CD4-positive, alpha-beta memory T cell (primary cell): ENCODE measurements at regions not wholly inside any gene's neighbourhood (a gene's known extent, or its start where the extent isn't known, plus 50 kb on each side); places are given as distances from the start of the nearest gene placed in this dataset.

ENCODE experiments used
- CTCF ChIA-PET: fragments of 350-600 bp; sonication (Branson Sonifier 250); formaldehyde crosslinking; loops from one replicate; lab custom pipeline; 2021; ENCODE audit warnings: inconsistent platforms; ENCODE audit not compliant: partially characterized antibody; lab: Charles Lee
- POLR2A ChIA-PET: fragments of 350-600 bp; sonication (Branson Sonifier 250); formaldehyde crosslinking; loops from one replicate; lab custom pipeline; 2021; ENCODE audit not compliant: partially characterized antibody; lab: Charles Lee
- DNase-seq, 5 donors: peaks; one replicate each; pipeline versions ENCODE4 v3.0.0 to v3.0.0-alpha.2; 2020 to 2022; ENCODE audit warnings: mixed read lengths in 1 of 5
- H3K27ac ChIP-seq: one replicate; pipeline ENCODE4 v1.7.0; 2013; ENCODE audit warnings: low read depth, low read length
- H3K27me3 ChIP-seq: 2 replicates; pipeline ENCODE4 v1.7.0; 2013; ENCODE audit warnings: mild to moderate bottlenecking, low read length, moderate library complexity; ENCODE audit not compliant: insufficient read depth
- H3K36me3 ChIP-seq: 2 replicates; pipeline ENCODE4 v1.7.0; 2013; ENCODE audit warnings: mild to moderate bottlenecking, low read length, moderate library complexity; ENCODE audit not compliant: insufficient read depth
- H3K4me1 ChIP-seq: 2 replicates; pipeline ENCODE4 v1.7.0; 2013; ENCODE audit warnings: mild to moderate bottlenecking, low read length, moderate library complexity; ENCODE audit not compliant: insufficient read depth
- H3K4me3 ChIP-seq, 2 donors: one replicate each; pipeline ENCODE4 v1.7.0; 2013; ENCODE audit warnings: low read length in 2 of 2, mild to moderate bottlenecking in 1 of 2
- H3K9me3 ChIP-seq, 2 donors: one replicate each; pipeline ENCODE4 v1.7.0; 2013; ENCODE audit warnings: low read length in 2 of 2, control low read depth in 1 of 2; ENCODE audit not compliant: control insufficient read depth in 1 of 2
- H3K27ac Mint-ChIP-seq, 7 donors: one replicate each; pipeline ENCODE4 v1.8.0; 2020 to 2021; ENCODE audit warnings: mixed read lengths in 7 of 7, mild to moderate bottlenecking in 6 of 7, inconsistent platforms in 3 of 7, moderate library complexity in 3 of 7
- H3K27me3 Mint-ChIP-seq, 2 donors: one replicate each; pipeline ENCODE4 v1.8.0; 2020 to 2021; ENCODE audit warnings: mixed read lengths in 2 of 2
- H3K36me3 Mint-ChIP-seq, 2 donors: one replicate each; pipeline ENCODE4 v1.8.0; 2020 to 2021; ENCODE audit warnings: mixed read lengths in 2 of 2, inconsistent platforms in 1 of 2, mild to moderate bottlenecking in 1 of 2
- H3K4me1 Mint-ChIP-seq, 4 donors: one replicate each; pipeline ENCODE4 v1.8.0; 2020 to 2021; ENCODE audit warnings: mixed read lengths in 4 of 4, mild to moderate bottlenecking in 1 of 4
- H3K4me3 Mint-ChIP-seq, 8 donors: one replicate each; pipeline ENCODE4 v1.8.0; 2020 to 2021; ENCODE audit warnings: mixed read lengths in 8 of 8, mild to moderate bottlenecking in 7 of 8, moderate library complexity in 6 of 8, inconsistent platforms in 3 of 8
- H3K9me3 Mint-ChIP-seq, 8 donors: one replicate each; pipeline ENCODE4 v1.8.0; 2020 to 2021; ENCODE audit warnings: mixed read lengths in 8 of 8, mild to moderate bottlenecking in 5 of 8, inconsistent platforms in 3 of 8, moderate library complexity in 1 of 8
- intact Hi-C: fragments of 100-400 bp; cut with micrococcal nuclease; formaldehyde crosslinking; loops from one replicate; pipeline ENCODE4 v1.15.1; 2023

DNA sequence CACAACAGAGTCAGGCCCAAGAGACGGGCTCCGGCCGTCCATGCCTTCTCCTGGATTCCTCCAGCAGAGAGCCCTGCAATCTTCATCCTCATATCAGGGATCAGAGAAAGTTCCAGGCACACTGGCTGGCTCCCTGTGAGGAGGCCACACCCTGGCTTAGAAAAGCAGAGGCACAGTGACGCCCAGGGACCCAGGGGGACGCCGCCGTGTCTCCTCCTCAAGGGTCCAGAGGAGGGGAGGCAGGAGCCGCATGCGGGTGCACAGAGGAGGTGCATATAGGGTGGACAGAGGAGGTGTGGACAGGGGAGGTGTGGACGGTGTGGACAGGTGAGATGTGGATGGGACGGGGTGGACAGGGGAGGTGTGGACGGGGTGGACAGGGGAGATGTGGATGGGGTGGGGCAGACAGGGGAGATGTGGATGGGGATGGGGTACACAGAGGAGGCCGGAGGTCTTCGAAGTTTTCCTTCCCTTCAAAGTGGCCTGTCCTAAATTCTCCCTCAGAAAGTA, 1521.9 kb downstream of the BRD1 start:
- Mint-ChIP-seq H3K27me3 (no peaks in the 10 kb centered on the region), H3K27ac (no peak overlapping the region), H3K4me3 (no peak overlapping the region), H3K36me3 (no peaks in the 10 kb centered on the region), H3K9me3 (peaks cover 0 to 6% (median under 1%) of the 10 kb centered on the region in 8 donors), H3K4me1 (no peaks in the 10 kb centered on the region)
- Histone ChIP-seq H3K9me3 (no peaks in the 10 kb centered on the region), H3K27me3 (no peaks in the 10 kb centered on the region), H3K27ac (no peak overlapping the region), H3K4me1 (no peaks in the 10 kb centered on the region), H3K36me3 (no peaks in the 10 kb centered on the region), H3K4me3 (no peak overlapping the region)
- ChIA-PET POLR2A (no interaction called here), CTCF (no interaction called here)
- intact Hi-C loops = no loop called here
- no peak for DNase-seq

DNA sequence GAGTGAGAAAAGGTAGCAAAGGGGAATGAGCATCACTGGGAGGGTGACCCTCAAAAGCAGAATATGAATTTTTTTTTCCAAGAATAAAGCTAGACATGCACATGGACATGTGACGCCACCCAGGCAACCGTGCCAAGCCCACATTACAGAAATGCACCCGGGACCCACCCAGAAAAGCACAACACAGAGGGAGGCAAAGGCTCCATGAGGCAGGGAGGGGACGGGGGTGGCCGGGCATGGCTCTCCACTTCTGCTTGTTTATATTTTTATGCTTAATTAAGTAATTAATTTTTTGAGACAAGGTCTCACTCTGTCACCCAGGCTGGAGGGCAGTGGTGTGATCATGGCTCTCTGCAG, 1524.3 kb downstream of the BRD1 start:
- H3K4me1 ChIP-seq = no peaks in the 10 kb centered on the region
- H3K27ac ChIP-seq = no peak overlapping the region
- no peaks in the 10 kb centered on the region for H3K36me3 ChIP-seq
- H3K36me3 Mint-ChIP-seq = no peaks in the 10 kb centered on the region
- H3K27ac Mint-ChIP-seq = no peak overlapping the region
- ChIA-PET POLR2A (no interaction called here), CTCF (no interaction called here)
- no peaks in the 10 kb centered on the region for H3K9me3 ChIP-seq
- no peak overlapping the region for H3K4me3 ChIP-seq
- no peak overlapping the region for H3K4me3 Mint-ChIP-seq
- H3K27me3 ChIP-seq = no peaks in the 10 kb centered on the region
- H3K4me1 Mint-ChIP-seq = no peaks in the 10 kb centered on the region
- H3K9me3 Mint-ChIP-seq = peaks cover 0 to 1% (median 0%) of the 10 kb centered on the region in 8 donors
- intact Hi-C loops = no loop called here
- peaks cover 0 to 4% of the 10 kb centered on the region in 2 donors for H3K27me3 Mint-ChIP-seq
- no peak for DNase-seq

DNA sequence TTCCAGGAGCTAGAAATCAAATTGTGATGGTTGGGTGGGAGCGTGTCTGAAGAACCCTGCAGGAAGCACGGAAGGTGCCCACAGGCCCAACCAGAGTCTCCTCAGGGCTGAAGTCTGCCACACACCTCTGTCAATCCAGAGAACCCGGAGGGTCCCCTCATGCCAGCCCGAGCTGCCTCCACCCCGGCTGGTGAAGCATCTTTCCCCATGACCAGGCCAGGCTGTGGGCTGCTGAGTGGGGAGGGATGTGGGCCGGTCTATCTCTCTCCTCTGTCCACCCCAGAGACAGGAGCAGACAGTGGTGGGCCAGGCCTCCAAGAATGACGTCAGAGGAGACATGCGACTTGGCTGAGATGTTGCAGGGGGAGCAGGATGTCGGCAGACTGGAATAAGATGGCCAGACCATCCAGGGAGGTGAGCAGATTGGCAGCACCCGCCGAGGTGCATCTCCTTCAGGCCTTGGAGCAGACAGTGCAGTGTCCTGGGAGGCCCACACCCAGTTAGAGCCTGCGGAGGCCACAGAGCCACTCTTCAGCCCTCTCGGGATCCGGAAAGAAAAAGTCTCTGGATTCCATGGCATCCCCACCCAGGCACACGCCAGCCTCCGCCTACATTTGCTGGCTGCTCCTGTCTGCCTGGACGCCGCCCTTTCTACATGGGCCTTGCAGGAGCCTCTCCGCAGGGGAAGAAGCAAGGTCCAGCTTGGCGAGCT, 1524.9 kb downstream of the BRD1 start:
- POLR2A ChIA-PET = no interaction called here
- no peak for DNase-seq
- Mint-ChIP-seq H3K4me1 (no peaks in the 10 kb centered on the region), H3K27me3 (peaks cover 0 to 4% of the 10 kb centered on the region in 2 donors), H3K27ac (no peak overlapping the region), H3K36me3 (no peaks in the 10 kb centered on the region), H3K4me3 (no peak overlapping the region), H3K9me3 (peaks cover 0 to 1% (median 0%) of the 10 kb centered on the region in 8 donors)
- CTCF ChIA-PET = no interaction called here
- Histone ChIP-seq H3K9me3 (no peaks in the 10 kb centered on the region), H3K4me3 (no peak overlapping the region), H3K36me3 (no peaks in the 10 kb centered on the region), H3K4me1 (no peaks in the 10 kb centered on the region), H3K27ac (no peak overlapping the region), H3K27me3 (no peaks in the 10 kb centered on the region)
- intact Hi-C loops = no loop called here

DNA sequence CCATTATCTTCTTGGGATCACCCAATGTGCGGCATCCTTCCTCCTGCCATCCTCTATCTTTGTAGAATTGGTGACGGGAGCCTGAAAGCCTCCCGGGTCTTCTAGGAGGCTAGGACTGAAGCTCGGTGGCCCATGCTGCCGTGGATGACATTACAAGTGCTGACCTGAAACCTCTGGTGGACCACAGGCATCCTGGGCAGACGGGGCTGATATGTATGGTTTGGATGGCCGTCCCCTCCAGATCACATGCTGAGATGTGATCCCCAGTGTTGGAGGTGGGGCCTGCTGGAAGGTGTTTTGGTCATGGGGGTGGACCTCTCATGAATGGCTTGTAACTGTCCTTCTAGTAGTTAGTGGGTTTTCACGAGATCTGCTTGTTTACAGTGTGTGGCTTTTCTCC, 1525.8 kb downstream of the BRD1 start:
- H3K27me3 Mint-ChIP-seq = peaks cover 0 to 4% of the 10 kb centered on the region in 2 donors
- DNase-seq = no peak
- H3K4me1 ChIP-seq = no peaks in the 10 kb centered on the region
- H3K9me3 Mint-ChIP-seq = peaks cover 0 to 1% (median 0%) of the 10 kb centered on the region in 8 donors
- POLR2A ChIA-PET = no interaction called here
- H3K9me3 ChIP-seq = no peaks in the 10 kb centered on the region
- no peak overlapping the region for H3K27ac Mint-ChIP-seq
- CTCF ChIA-PET = no interaction called here
- intact Hi-C loops = no loop called here
- H3K4me3 Mint-ChIP-seq = no peak overlapping the region
- no peaks in the 10 kb centered on the region for H3K36me3 ChIP-seq
- H3K4me3 ChIP-seq = no peak overlapping the region
- H3K4me1 Mint-ChIP-seq = no peaks in the 10 kb centered on the region
- no peaks in the 10 kb centered on the region for H3K27me3 ChIP-seq
- no peak overlapping the region for H3K27ac ChIP-seq
- H3K36me3 Mint-ChIP-seq = no peaks in the 10 kb centered on the region

DNA sequence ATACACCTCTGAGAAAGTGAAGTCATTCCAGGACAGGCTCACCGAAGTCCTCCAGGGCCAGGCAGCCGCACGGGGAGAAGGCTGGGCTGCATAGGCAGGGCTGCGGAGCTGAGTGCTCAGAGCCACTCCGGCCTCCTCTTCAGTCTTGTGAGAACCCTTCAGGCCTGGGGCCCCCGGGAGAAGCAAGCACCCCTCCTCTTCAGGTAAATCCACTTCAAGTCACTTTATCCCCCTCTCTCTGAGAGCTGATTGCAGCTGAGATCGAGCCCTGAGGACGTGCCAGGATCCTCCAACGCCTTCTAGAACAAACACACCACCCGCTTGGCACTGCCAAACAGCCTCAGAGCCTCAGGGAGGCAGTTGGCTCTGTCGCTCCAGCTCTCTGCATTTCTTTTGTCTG, 1526.3 kb downstream of the BRD1 start:
- no peak overlapping the region for H3K27ac Mint-ChIP-seq
- peaks cover 0 to 1% (median 0%) of the 10 kb centered on the region in 8 donors for H3K9me3 Mint-ChIP-seq
- Histone ChIP-seq H3K4me3 (no peak overlapping the region), H3K27me3 (no peaks in the 10 kb centered on the region), H3K36me3 (no peaks in the 10 kb centered on the region), H3K9me3 (no peaks in the 10 kb centered on the region), H3K4me1 (no peaks in the 10 kb centered on the region), H3K27ac (no peak overlapping the region)
- intact Hi-C loops = no loop called here
- DNase-seq = no peak
- CTCF ChIA-PET = no interaction called here
- no peak overlapping the region for H3K4me3 Mint-ChIP-seq
- H3K27me3 Mint-ChIP-seq = peaks cover 0 to 4% of the 10 kb centered on the region in 2 donors
- no peaks in the 10 kb centered on the region for H3K36me3 Mint-ChIP-seq
- POLR2A ChIA-PET = no interaction called here
- H3K4me1 Mint-ChIP-seq = no peaks in the 10 kb centered on the region

DNA sequence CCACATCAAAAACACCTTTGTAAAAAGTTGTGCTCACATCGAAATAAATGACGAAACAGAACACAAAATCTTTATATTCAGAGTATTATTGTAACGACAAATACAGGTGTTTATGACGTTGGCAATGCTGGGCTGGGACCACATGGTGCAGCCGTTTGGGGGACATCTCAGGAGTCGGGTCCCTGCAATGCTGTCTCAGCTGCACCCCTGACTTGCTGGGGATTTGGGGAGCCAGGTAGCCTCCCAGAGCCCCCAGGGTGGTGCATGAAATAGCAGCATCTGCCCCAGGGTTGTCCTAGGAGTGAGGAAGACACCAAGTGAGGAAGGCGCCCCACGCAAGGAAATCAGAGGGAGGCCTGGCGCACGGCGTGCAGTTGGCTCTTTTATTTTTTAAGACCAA, 1526.8 kb downstream of the BRD1 start:
- H3K9me3 Mint-ChIP-seq = peaks cover 0 to 1% (median 0%) of the 10 kb centered on the region in 8 donors
- intact Hi-C loops = no loop called here
- Histone ChIP-seq H3K36me3 (no peaks in the 10 kb centered on the region), H3K9me3 (no peaks in the 10 kb centered on the region), H3K4me3 (no peak overlapping the region), H3K27ac (no peak overlapping the region), H3K4me1 (no peaks in the 10 kb centered on the region), H3K27me3 (no peaks in the 10 kb centered on the region)
- no peak overlapping the region for H3K27ac Mint-ChIP-seq
- H3K36me3 Mint-ChIP-seq = no peaks in the 10 kb centered on the region
- peaks cover 0 to 4% of the 10 kb centered on the region in 2 donors for H3K27me3 Mint-ChIP-seq
- no peak overlapping the region for H3K4me3 Mint-ChIP-seq
- H3K4me1 Mint-ChIP-seq = no peaks in the 10 kb centered on the region
- POLR2A ChIA-PET = no interaction called here
- CTCF ChIA-PET = no interaction called here
- DNase-seq = no peak

DNA sequence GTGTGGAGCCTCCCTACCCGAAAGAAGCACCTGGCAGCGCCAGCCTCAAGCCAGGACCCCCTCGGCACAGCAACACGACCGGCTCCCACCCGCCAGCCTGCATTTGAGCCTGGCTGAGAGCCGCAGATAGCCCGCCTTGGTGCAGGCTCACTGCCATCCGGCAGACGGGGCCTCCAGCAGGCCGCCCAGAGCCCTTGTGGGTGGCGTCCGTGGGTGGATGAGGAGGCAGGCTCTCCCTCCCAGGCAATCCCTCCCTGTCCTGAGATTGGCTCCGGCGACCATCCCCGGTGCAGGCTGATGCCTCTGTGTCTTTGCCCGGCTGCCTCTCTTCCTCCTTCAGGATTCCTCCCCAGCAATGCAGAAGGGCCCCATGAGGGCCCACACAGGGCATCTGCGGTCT, 1527.9 kb downstream of the BRD1 start:
- Histone ChIP-seq H3K27ac (no peak overlapping the region), H3K9me3 (no peaks in the 10 kb centered on the region), H3K4me3 (no peak overlapping the region), H3K36me3 (no peaks in the 10 kb centered on the region), H3K4me1 (no peaks in the 10 kb centered on the region), H3K27me3 (no peaks in the 10 kb centered on the region)
- CTCF ChIA-PET = no interaction called here
- H3K9me3 Mint-ChIP-seq = peaks cover 0 to 1% (median 0%) of the 10 kb centered on the region in 8 donors
- peaks cover 0 to 4% of the 10 kb centered on the region in 2 donors for H3K27me3 Mint-ChIP-seq
- H3K36me3 Mint-ChIP-seq = no peaks in the 10 kb centered on the region
- H3K4me1 Mint-ChIP-seq = no peaks in the 10 kb centered on the region
- H3K27ac Mint-ChIP-seq = no peak overlapping the region
- intact Hi-C loops = no loop called here
- H3K4me3 Mint-ChIP-seq = no peak overlapping the region
- POLR2A ChIA-PET = no interaction called here
- no peak for DNase-seq
